ENCODE measurements at regions not wholly inside any gene's neighbourhood (a gene's known extent, or its start where the extent isn't known, plus 50 kb on each side); places are given as distances from the start of the nearest gene placed in this dataset.

- Mint-ChIP-seq H3K9me3 (peaks cover 0 to 4% (median 0%) of the 10 kb centered on the region in 8 donors), H3K4me1 (peaks cover 0 to 9% (median 6%) of the 10 kb centered on the region in 4 donors), H3K27me3 (peaks cover 0 to 3% of the 10 kb centered on the region in 2 donors), H3K36me3 (no peaks in the 10 kb centered on the region), H3K4me3 (no peak overlapping the region), H3K27ac (peak overlapping the region in 1 of 7 donors; percentile 79)
- no peak for DNase-seq
- Histone ChIP-seq H3K9me3 (ENCODE audit: control insufficient read depth in 1 of 2, low read length in 2 of 2) (no peaks in the 10 kb centered on the region), H3K4me1 (ENCODE audit: insufficient read depth, low read length) (no peaks in the 10 kb centered on the region), H3K4me3 (ENCODE audit: low read length in 2 of 2) (no peak overlapping the region), H3K27ac (ENCODE audit: low read depth, low read length) (no peak overlapping the region), H3K27me3 (ENCODE audit: insufficient read depth, low read length) (no peaks in the 10 kb centered on the region), H3K36me3 (ENCODE audit: insufficient read depth, low read length) (no peaks in the 10 kb centered on the region)
- ChIA-PET CTCF (ENCODE audit: partially characterized antibody) (no interaction called here), POLR2A (ENCODE audit: partially characterized antibody) (no interaction called here)
- intact Hi-C loops (cut with micrococcal nuclease) = no loop called here
Measured at GRCh38 chr3:30399394-30400181, 206.8 kb upstream of the TGFBR2 start.

GRCh38 chr3:30400926-30401325, 205.5 kb upstream of the TGFBR2 start:
- Histone ChIP-seq H3K27me3 (ENCODE audit: insufficient read depth, low read length) (no peaks in the 10 kb centered on the region), H3K4me3 (ENCODE audit: low read length in 2 of 2) (no peak overlapping the region), H3K4me1 (ENCODE audit: insufficient read depth, low read length) (no peaks in the 10 kb centered on the region), H3K27ac (ENCODE audit: low read depth, low read length) (no peak overlapping the region), H3K9me3 (ENCODE audit: control insufficient read depth in 1 of 2, low read length in 2 of 2) (no peaks in the 10 kb centered on the region), H3K36me3 (ENCODE audit: insufficient read depth, low read length) (no peaks in the 10 kb centered on the region)
- no peak overlapping the region for H3K4me3 Mint-ChIP-seq
- POLR2A ChIA-PET (ENCODE audit: partially characterized antibody) = no interaction called here
- DNase-seq = no peak
- H3K36me3 Mint-ChIP-seq = no peaks in the 10 kb centered on the region
- CTCF ChIA-PET (ENCODE audit: partially characterized antibody) = no interaction called here
- peaks cover 0 to 2% (median 0%) of the 10 kb centered on the region in 8 donors for H3K9me3 Mint-ChIP-seq
- intact Hi-C loops (cut with micrococcal nuclease) = no loop called here
- H3K27me3 Mint-ChIP-seq = no peaks in the 10 kb centered on the region
- peaks cover 0 to 9% (median 6%) of the 10 kb centered on the region in 4 donors for H3K4me1 Mint-ChIP-seq
- no peak overlapping the region for H3K27ac Mint-ChIP-seq

GRCh38 chr3:30401971-30402370, 204.4 kb upstream of the TGFBR2 start:
- Mint-ChIP-seq H3K27me3 (no peaks in the 10 kb centered on the region), H3K9me3 (peaks cover 0 to 1% (median 0%) of the 10 kb centered on the region in 8 donors), H3K36me3 (no peaks in the 10 kb centered on the region), H3K4me3 (no peak overlapping the region), H3K27ac (no peak overlapping the region), H3K4me1 (peaks cover 0 to 9% (median 6%) of the 10 kb centered on the region in 4 donors)
- H3K27me3 ChIP-seq (ENCODE audit: insufficient read depth, low read length) = no peaks in the 10 kb centered on the region
- H3K9me3 ChIP-seq (ENCODE audit: control insufficient read depth in 1 of 2, low read length in 2 of 2) = no peaks in the 10 kb centered on the region
- no peaks in the 10 kb centered on the region for H3K4me1 ChIP-seq (ENCODE audit: insufficient read depth, low read length)
- DNase-seq = no peak
- POLR2A ChIA-PET (ENCODE audit: partially characterized antibody) = no interaction called here
- intact Hi-C loops (cut with micrococcal nuclease) = no loop called here
- H3K36me3 ChIP-seq (ENCODE audit: insufficient read depth, low read length) = no peaks in the 10 kb centered on the region
- CTCF ChIA-PET (ENCODE audit: partially characterized antibody) = no interaction called here
- no peak overlapping the region for H3K4me3 ChIP-seq (ENCODE audit: low read length in 2 of 2)
- H3K27ac ChIP-seq (ENCODE audit: low read depth, low read length) = no peak overlapping the region

GRCh38 chr3:30407651-30408050, 198.8 kb upstream of the TGFBR2 start:
- intact Hi-C loops (cut with micrococcal nuclease) = no loop called here
- Histone ChIP-seq H3K27ac (ENCODE audit: low read depth, low read length) (no peak overlapping the region), H3K4me3 (ENCODE audit: low read length in 2 of 2) (no peak overlapping the region), H3K36me3 (ENCODE audit: insufficient read depth, low read length) (no peaks in the 10 kb centered on the region), H3K4me1 (ENCODE audit: insufficient read depth, low read length) (no peaks in the 10 kb centered on the region), H3K27me3 (ENCODE audit: insufficient read depth, low read length) (no peaks in the 10 kb centered on the region), H3K9me3 (ENCODE audit: control insufficient read depth in 1 of 2, low read length in 2 of 2) (no peaks in the 10 kb centered on the region)
- peaks cover 2 to 20% (median 12%) of the 10 kb centered on the region in 8 donors for H3K9me3 Mint-ChIP-seq
- H3K4me3 Mint-ChIP-seq = no peak overlapping the region
- no peaks in the 10 kb centered on the region for H3K4me1 Mint-ChIP-seq
- POLR2A ChIA-PET (ENCODE audit: partially characterized antibody) = no interaction called here
- H3K36me3 Mint-ChIP-seq = no peaks in the 10 kb centered on the region
- H3K27me3 Mint-ChIP-seq = peaks cover 0 to 1% of the 10 kb centered on the region in 2 donors
- peak overlapping the region in 1 of 7 donors; percentile 64 for H3K27ac Mint-ChIP-seq
- DNase-seq = no peak
- CTCF ChIA-PET (ENCODE audit: partially characterized antibody) = no interaction called here

GRCh38 chr3:30408105-30408557, 198.3 kb upstream of the TGFBR2 start:
- Mint-ChIP-seq H3K36me3 (no peaks in the 10 kb centered on the region), H3K27ac (no peak overlapping the region), H3K4me1 (no peaks in the 10 kb centered on the region), H3K4me3 (no peak overlapping the region), H3K9me3 (peaks cover 2 to 20% (median 12%) of the 10 kb centered on the region in 8 donors), H3K27me3 (peaks cover 0 to 1% of the 10 kb centered on the region in 2 donors)
- H3K36me3 ChIP-seq (ENCODE audit: insufficient read depth, low read length) = no peaks in the 10 kb centered on the region
- H3K4me3 ChIP-seq (ENCODE audit: low read length in 2 of 2) = no peak overlapping the region
- no peaks in the 10 kb centered on the region for H3K27me3 ChIP-seq (ENCODE audit: insufficient read depth, low read length)
- CTCF ChIA-PET (ENCODE audit: partially characterized antibody) = no interaction called here
- POLR2A ChIA-PET (ENCODE audit: partially characterized antibody) = no interaction called here
- no peaks in the 10 kb centered on the region for H3K9me3 ChIP-seq (ENCODE audit: control insufficient read depth in 1 of 2, low read length in 2 of 2)
- no peak for DNase-seq
- no peaks in the 10 kb centered on the region for H3K4me1 ChIP-seq (ENCODE audit: insufficient read depth, low read length)
- intact Hi-C loops (cut with micrococcal nuclease) = no loop called here
- H3K27ac ChIP-seq (ENCODE audit: low read depth, low read length) = no peak overlapping the region

GRCh38 chr3:30418443-30418842, 188.0 kb upstream of the TGFBR2 start:
- intact Hi-C loops (cut with micrococcal nuclease) = no loop called here
- Histone ChIP-seq H3K27me3 (ENCODE audit: insufficient read depth, low read length) (no peaks in the 10 kb centered on the region), H3K36me3 (ENCODE audit: insufficient read depth, low read length) (no peaks in the 10 kb centered on the region), H3K4me3 (ENCODE audit: low read length in 2 of 2) (no peak overlapping the region), H3K27ac (ENCODE audit: low read depth, low read length) (no peak overlapping the region), H3K9me3 (ENCODE audit: control insufficient read depth in 1 of 2, low read length in 2 of 2) (no peaks in the 10 kb centered on the region), H3K4me1 (ENCODE audit: insufficient read depth, low read length) (no peaks in the 10 kb centered on the region)
- Mint-ChIP-seq H3K9me3 (peaks cover 0 to 3% (median 0%) of the 10 kb centered on the region in 8 donors), H3K27ac (no peak overlapping the region), H3K4me1 (peaks cover 0 to 5% (median 0%) of the 10 kb centered on the region in 4 donors), H3K36me3 (no peaks in the 10 kb centered on the region), H3K27me3 (no peaks in the 10 kb centered on the region), H3K4me3 (no peak overlapping the region)
- ChIA-PET POLR2A (ENCODE audit: partially characterized antibody) (no interaction called here), CTCF (ENCODE audit: partially characterized antibody) (no interaction called here)
- DNase-seq = no peak

- intact Hi-C loops (cut with micrococcal nuclease) = no loop called here
- Histone ChIP-seq H3K4me3 (ENCODE audit: low read length in 2 of 2) (no peak overlapping the region), H3K4me1 (ENCODE audit: insufficient read depth, low read length) (no peaks in the 10 kb centered on the region), H3K27me3 (ENCODE audit: insufficient read depth, low read length) (no peaks in the 10 kb centered on the region), H3K36me3 (ENCODE audit: insufficient read depth, low read length) (no peaks in the 10 kb centered on the region), H3K27ac (ENCODE audit: low read depth, low read length) (no peak overlapping the region), H3K9me3 (ENCODE audit: control insufficient read depth in 1 of 2, low read length in 2 of 2) (no peaks in the 10 kb centered on the region)
- POLR2A ChIA-PET (ENCODE audit: partially characterized antibody) = no interaction called here
- no peak for DNase-seq
- Mint-ChIP-seq H3K27ac (no peak overlapping the region), H3K4me3 (no peak overlapping the region), H3K9me3 (peaks cover 0 to 3% (median 0%) of the 10 kb centered on the region in 8 donors), H3K36me3 (no peaks in the 10 kb centered on the region), H3K4me1 (peaks cover 0 to 5% (median 0%) of the 10 kb centered on the region in 4 donors), H3K27me3 (peaks cover 1 to 3% of the 10 kb centered on the region in 2 donors)
- CTCF ChIA-PET (ENCODE audit: partially characterized antibody) = no interaction called here
Measured at GRCh38 chr3:30421266-30421665, 185.1 kb upstream of the TGFBR2 start.
